ENCODE measurements at regions not wholly inside any gene's neighbourhood (a gene's known extent, or its start where the extent isn't known, plus 50 kb on each side); places are given as distances from the start of the nearest gene placed in this dataset.

GRCh38 chr13:99136427-99136954, 64.2 kb upstream of the UBAC2 start:
- TF ChIP-seq CTCF (IDR thresholded peaks at IDR 0.05; ENCODE audit: low read length) (no peak), EZH2 (IDR thresholded peaks at IDR 0.05; ENCODE audit: borderline replicate concordance, low read length) (no peak)

GRCh38 chr13:99140831-99141230, 59.8 kb upstream of the UBAC2 start:
- no peak overlapping the region for H2AFZ ChIP-seq (ENCODE audit: low read length)
- TF ChIP-seq EZH2 (IDR thresholded peaks at IDR 0.05; ENCODE audit: borderline replicate concordance, low read length) = no peak
- no peak for TF ChIP-seq CTCF (IDR thresholded peaks at IDR 0.05; ENCODE audit: low read length)
- H3K27me3 ChIP-seq (ENCODE audit: insufficient read depth, low read length) = peaks cover 11% of the 10 kb centered on the region; the same call in 1 of the 2 replicates
- H3K9ac ChIP-seq (ENCODE audit: low read length) = no peak overlapping the region
- H3K4me2 ChIP-seq (ENCODE audit: low read length) = no peak overlapping the region
- H3K4me3 ChIP-seq (ENCODE audit: low read depth, low read length, poor library complexity, severe bottlenecking) = no peak overlapping the region
- H3K79me2 ChIP-seq (ENCODE audit: insufficient read depth, low read length) = no peaks in the 10 kb centered on the region
- no peaks in the 10 kb centered on the region for H3F3A ChIP-seq (ENCODE audit: insufficient read depth, low read length)
- no peak overlapping the region for H3K27ac ChIP-seq (ENCODE audit: low read depth, low read length, poor library complexity, severe bottlenecking)
- H3K36me3 ChIP-seq (ENCODE audit: insufficient read depth, low read length) = no peaks in the 10 kb centered on the region
- peaks cover 4% of the 10 kb centered on the region for H3K4me1 ChIP-seq (ENCODE audit: insufficient read depth, low read length, severe bottlenecking)
- no peaks in the 10 kb centered on the region for H4K20me1 ChIP-seq (ENCODE audit: insufficient read depth, low read length)
- no peaks in the 10 kb centered on the region for H3K9me3 ChIP-seq (ENCODE audit: low read length)
- no peaks in the 10 kb centered on the region for H3K9me2 ChIP-seq (ENCODE audit: low read depth, low read length)

More at GRCh38 chr13:99136427-99136954, 64.2 kb upstream of the UBAC2 start:
- Histone ChIP-seq H3K4me2 (ENCODE audit: low read length) (no peak overlapping the region), H3K36me3 (ENCODE audit: insufficient read depth, low read length) (no peaks in the 10 kb centered on the region), H3K4me1 (ENCODE audit: insufficient read depth, low read length, severe bottlenecking) (no peaks in the 10 kb centered on the region), H2AFZ (ENCODE audit: low read length) (no peak overlapping the region), H3K9me3 (ENCODE audit: low read length) (no peaks in the 10 kb centered on the region), H4K20me1 (ENCODE audit: insufficient read depth, low read length) (no peaks in the 10 kb centered on the region), H3K79me2 (ENCODE audit: insufficient read depth, low read length) (no peaks in the 10 kb centered on the region), H3K27ac (ENCODE audit: low read depth, low read length, poor library complexity, severe bottlenecking) (no peak overlapping the region), H3F3A (ENCODE audit: insufficient read depth, low read length) (no peaks in the 10 kb centered on the region), H3K9me2 (ENCODE audit: low read depth, low read length) (no peaks in the 10 kb centered on the region), H3K9ac (ENCODE audit: low read length) (no peak overlapping the region), H3K27me3 (ENCODE audit: insufficient read depth, low read length) (peaks cover 13% of the 10 kb centered on the region), H3K4me3 (ENCODE audit: low read depth, low read length, poor library complexity, severe bottlenecking) (no peak overlapping the region)

GRCh38 chr13:99143904-99144303, 56.8 kb upstream of the UBAC2 start:
- Histone ChIP-seq H3F3A (ENCODE audit: insufficient read depth, low read length) (no peaks in the 10 kb centered on the region), H3K4me1 (ENCODE audit: insufficient read depth, low read length, severe bottlenecking) (peaks cover 4% of the 10 kb centered on the region), H3K36me3 (ENCODE audit: insufficient read depth, low read length) (no peaks in the 10 kb centered on the region), H3K27me3 (ENCODE audit: insufficient read depth, low read length) (peaks cover 18% of the 10 kb centered on the region; the same call in 1 of the 2 replicates), H3K27ac (ENCODE audit: low read depth, low read length, poor library complexity, severe bottlenecking) (no peak overlapping the region), H3K4me2 (ENCODE audit: low read length) (no peak overlapping the region), H3K4me3 (ENCODE audit: low read depth, low read length, poor library complexity, severe bottlenecking) (no peak overlapping the region), H3K9me2 (ENCODE audit: low read depth, low read length) (no peaks in the 10 kb centered on the region), H2AFZ (ENCODE audit: low read length) (no peak overlapping the region), H3K9me3 (ENCODE audit: low read length) (no peaks in the 10 kb centered on the region), H3K9ac (ENCODE audit: low read length) (no peak overlapping the region), H3K79me2 (ENCODE audit: insufficient read depth, low read length) (no peaks in the 10 kb centered on the region), H4K20me1 (ENCODE audit: insufficient read depth, low read length) (no peaks in the 10 kb centered on the region)
- TF ChIP-seq EZH2 (IDR thresholded peaks at IDR 0.05; ENCODE audit: borderline replicate concordance, low read length) (no peak), CTCF (IDR thresholded peaks at IDR 0.05; ENCODE audit: low read length) (no peak)
